GM12864 (cell line): ENCODE measurements at regions not wholly inside any gene's neighbourhood (a gene's known extent, or its start where the extent isn't known, plus 50 kb on each side); places are given as distances from the start of the nearest gene placed in this dataset.

Experiments
- DNase-seq: peaks from one replicate; pipeline ENCODE4 v3.0.0-alpha.2; 2011; ENCODE audit warnings: low read depth
- H3K4me3 ChIP-seq: 2 replicates; pipeline ENCODE4 v1.5.1; 2011; ENCODE audit warnings: mild to moderate bottlenecking, low read depth, low read length, control low read depth
- CTCF ChIP-seq: IDR thresholded peaks from 2 replicates; pipeline ENCODE4 v1.5.1; 2011; ENCODE audit warnings: low read depth, mild to moderate bottlenecking, moderate library complexity, low read length, control low read depth, inconsistent platforms; ENCODE audit errors: missing control alignments

GRCh38 chr3:27779176-27779575 is 57.1 kb upstream of the EOMES start:
- DNase-seq, result no peak
- no peak overlapping the region for H3K4me3 ChIP-seq
- TF ChIP-seq CTCF, result no peak

GRCh38 chr3:27789420-27789819 is 67.3 kb upstream of the EOMES start:
- no peak overlapping the region for H3K4me3 ChIP-seq
- DNase-seq, result no peak
- no peak for TF ChIP-seq CTCF

GRCh38 chr3:27791956-27792355 is 69.8 kb upstream of the EOMES start:
- no peak overlapping the region for H3K4me3 ChIP-seq
- TF ChIP-seq CTCF, result no peak
- DNase-seq, result no peak

GRCh38 chr3:27792869-27793268 is 70.7 kb upstream of the EOMES start:
- TF ChIP-seq CTCF, result no peak
- no peak overlapping the region for H3K4me3 ChIP-seq
- no peak for DNase-seq

- H3K4me3 ChIP-seq, result no peak overlapping the region
Measured at GRCh38 chr3:27794211-27794610, 72.1 kb upstream of the EOMES start.

GRCh38 chr3:27796365-27796875 is 74.3 kb upstream of the EOMES start:
- TF ChIP-seq CTCF, result no peak
- no peak for DNase-seq
- no peak overlapping the region for H3K4me3 ChIP-seq

More at GRCh38 chr3:27794211-27794610, 72.1 kb upstream of the EOMES start:
- TF ChIP-seq CTCF, result no peak
- DNase-seq, result no peak

- no peak for TF ChIP-seq CTCF
- DNase-seq, result no peak
- H3K4me3 ChIP-seq, result no peak overlapping the region
Measured at GRCh38 chr3:27797773-27798172, 75.7 kb upstream of the EOMES start.
